ENCODE measurements at regions not wholly inside any gene's neighbourhood (a gene's known extent, or its start where the extent isn't known, plus 50 kb on each side); places are given as distances from the start of the nearest gene placed in this dataset.
"Not testable (repeated sequence)": the region's sequence is repeated elsewhere in the genome, so short reads cannot be mapped to it uniquely, and the experiment has no call there.

GRCh38 chr11:37170311-37170710 is 572.3 kb upstream of the RAG2 start:
- Histone ChIP-seq H3K4me1 (no peaks in the 10 kb centered on the region), H3K4me3 (no peak overlapping the region), H3K36me3 (no peaks in the 10 kb centered on the region), H3K9me3 (peaks cover 0 to 8% (median 0%) of the 10 kb centered on the region in 4 donors), H3K27me3 (no peaks in the 10 kb centered on the region), H3K27ac (no peak overlapping the region)
- intact Hi-C loops (cut with DNase I; ENCODE audit: low total_unique reads): no loop called here
- no peak for DNase-seq
- no peak for TF ChIP-seq CTCF (IDR thresholded peaks at IDR 0.05)
- no peak for TF ChIP-seq POLR2A (IDR thresholded peaks at IDR 0.05)
- no peak for TF ChIP-seq POLR2AphosphoS5 (IDR thresholded peaks at IDR 0.05)
- TF ChIP-seq EP300 (IDR thresholded peaks at IDR 0.05): no peak

- H3K36me3 ChIP-seq; intact Hi-C loops (cut with DNase I; ENCODE audit: low total_unique reads): not testable (repeated sequence)
Observed at GRCh38 chr11:37145434-37145833, 547.4 kb upstream of the RAG2 start.

GRCh38 chr11:37142591-37142990 is 544.6 kb upstream of the RAG2 start:
- Histone ChIP-seq H3K27ac (no peak overlapping the region), H3K36me3 (no peaks in the 10 kb centered on the region), H3K9me3 (peaks cover 0 to 13% (median 1%) of the 10 kb centered on the region in 4 donors), H3K4me3 (no peak overlapping the region), H3K27me3 (no peaks in the 10 kb centered on the region), H3K4me1 (no peaks in the 10 kb centered on the region)
- TF ChIP-seq CTCF (IDR thresholded peaks at IDR 0.05) (no peak), EP300 (IDR thresholded peaks at IDR 0.05) (no peak), POLR2AphosphoS5 (IDR thresholded peaks at IDR 0.05) (no peak), POLR2A (IDR thresholded peaks at IDR 0.05) (no peak)
- intact Hi-C loops (cut with DNase I; ENCODE audit: low total_unique reads): no loop called here
- no peak for DNase-seq

More at GRCh38 chr11:37145434-37145833, 547.4 kb upstream of the RAG2 start:
- not testable (repeated sequence) for H3K27ac ChIP-seq, H3K4me3 ChIP-seq, H3K4me1 ChIP-seq, H3K27me3 ChIP-seq, DNase-seq
- H3K9me3 ChIP-seq: peaks cover 0 to 22% (median 0%) of the 10 kb centered on the region in 4 donors
- WGBS, 5 donors: 63 to 100% (median 82%) methylated on average over 1 of the region's 1 CpG

- 73 to 83% (median 80%) methylated on average over 5 of the region's 5 CpGs for WGBS, 5 donors
- intact Hi-C loops (cut with DNase I; ENCODE audit: low total_unique reads): no loop called here
Observed at GRCh38 chr11:37141707-37142106, 543.7 kb upstream of the RAG2 start.

GRCh38 chr11:37135606-37136005 is 537.6 kb upstream of the RAG2 start:
- DNase-seq; H3K4me3 ChIP-seq; intact Hi-C loops (cut with DNase I; ENCODE audit: low total_unique reads); H3K27ac ChIP-seq; H3K36me3 ChIP-seq; H3K4me1 ChIP-seq; H3K27me3 ChIP-seq: not testable (repeated sequence)
- 68 to 78% (median 71%) methylated on average over 6 of the region's 6 CpGs for WGBS, 5 donors
- peaks cover 0 to 25% (median 11%) of the 10 kb centered on the region in 4 donors for H3K9me3 ChIP-seq

More at GRCh38 chr11:37141707-37142106, 543.7 kb upstream of the RAG2 start:
- Histone ChIP-seq H3K27ac (no peak overlapping the region), H3K4me1 (no peaks in the 10 kb centered on the region), H3K36me3 (no peaks in the 10 kb centered on the region), H3K9me3 (peaks cover 0 to 19% (median 2%) of the 10 kb centered on the region in 4 donors), H3K27me3 (no peaks in the 10 kb centered on the region), H3K4me3 (no peak overlapping the region)
- no peak for TF ChIP-seq POLR2AphosphoS5 (IDR thresholded peaks at IDR 0.05)
- TF ChIP-seq EP300 (IDR thresholded peaks at IDR 0.05): no peak
- no peak for TF ChIP-seq CTCF (IDR thresholded peaks at IDR 0.05)
- DNase-seq: no peak

All from stomach (tissue), 8 donors.